ENCODE measurements at regions not wholly inside any gene's neighbourhood (a gene's known extent, or its start where the extent isn't known, plus 50 kb on each side); places are given as distances from the start of the nearest gene placed in this dataset.

DNA sequence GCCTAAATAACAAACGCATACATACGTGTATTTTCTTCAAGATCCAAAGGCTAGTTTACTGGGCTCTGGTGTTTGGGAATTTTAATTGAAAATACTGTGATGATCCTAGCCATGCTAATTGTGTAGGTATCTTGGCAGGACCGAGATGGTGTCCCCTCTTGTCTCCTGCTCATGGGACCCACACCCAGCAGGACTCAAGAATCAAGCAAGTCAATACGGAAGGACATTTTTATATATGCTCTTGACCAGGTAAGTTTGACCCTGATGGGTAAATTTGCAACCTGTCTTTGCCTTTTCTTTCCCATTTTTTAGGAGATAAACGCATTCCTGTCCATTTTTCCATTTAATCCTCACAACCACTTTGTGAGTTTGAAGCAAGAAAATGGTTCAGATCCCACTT lies 111.8 kb upstream of the MYCN start:
- no peak for DNase-seq

DNA sequence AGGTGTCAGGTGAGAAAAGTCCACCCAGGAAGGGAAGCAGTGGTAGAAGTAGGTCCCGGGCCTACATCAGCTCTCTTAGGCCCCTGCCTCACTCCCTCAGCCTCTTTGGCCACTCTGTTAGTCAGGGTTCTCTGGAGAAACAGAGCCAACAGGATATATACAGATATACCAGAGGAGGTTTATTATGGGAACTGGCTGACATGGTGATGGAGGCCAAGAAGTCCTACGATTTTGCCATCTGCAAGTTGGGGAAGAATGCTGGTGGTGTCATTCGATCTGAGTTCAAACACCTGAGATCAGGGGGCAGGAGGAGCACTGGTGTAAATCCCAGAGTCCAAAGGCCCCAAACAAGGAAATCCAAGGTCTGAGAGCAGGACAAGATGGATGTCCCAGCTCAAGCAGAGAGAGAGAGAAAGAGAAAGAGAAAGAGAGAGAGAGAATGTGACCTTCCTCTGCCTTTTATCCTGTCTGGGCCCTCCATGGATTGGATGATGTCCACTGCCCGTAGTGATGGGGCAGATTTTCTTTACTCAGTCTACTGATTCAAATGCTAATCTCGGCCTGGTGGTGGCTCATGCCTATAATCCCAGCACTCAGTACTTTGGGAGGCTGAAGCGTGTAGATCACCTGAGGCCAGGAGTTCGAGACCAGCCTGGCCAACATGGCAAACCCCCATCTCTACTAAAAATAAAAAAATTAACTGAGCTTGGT lies 111.1 kb upstream of the MYCN start:
- DNase-seq: no peak

DNA sequence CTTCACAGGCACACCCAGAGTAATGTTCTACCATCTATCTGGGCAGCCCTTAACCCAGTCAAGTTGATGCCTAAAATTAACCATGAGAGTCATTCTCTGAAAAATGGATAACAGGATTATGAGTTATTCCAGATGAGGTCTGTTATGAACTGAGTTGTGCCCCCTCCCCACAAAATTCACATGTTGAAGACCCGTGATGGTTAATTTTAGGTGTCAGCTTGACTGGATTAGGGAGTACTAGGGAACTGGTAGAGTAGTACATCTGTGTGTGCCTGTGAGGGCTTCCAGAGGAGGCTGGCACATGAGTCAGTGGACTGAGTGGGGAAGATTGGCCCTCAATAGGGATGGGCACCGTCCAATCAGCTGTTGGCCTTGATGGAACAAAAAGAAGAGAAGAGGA lies 110.4 kb upstream of the MYCN start:
- DNase-seq: no peak

DNA sequence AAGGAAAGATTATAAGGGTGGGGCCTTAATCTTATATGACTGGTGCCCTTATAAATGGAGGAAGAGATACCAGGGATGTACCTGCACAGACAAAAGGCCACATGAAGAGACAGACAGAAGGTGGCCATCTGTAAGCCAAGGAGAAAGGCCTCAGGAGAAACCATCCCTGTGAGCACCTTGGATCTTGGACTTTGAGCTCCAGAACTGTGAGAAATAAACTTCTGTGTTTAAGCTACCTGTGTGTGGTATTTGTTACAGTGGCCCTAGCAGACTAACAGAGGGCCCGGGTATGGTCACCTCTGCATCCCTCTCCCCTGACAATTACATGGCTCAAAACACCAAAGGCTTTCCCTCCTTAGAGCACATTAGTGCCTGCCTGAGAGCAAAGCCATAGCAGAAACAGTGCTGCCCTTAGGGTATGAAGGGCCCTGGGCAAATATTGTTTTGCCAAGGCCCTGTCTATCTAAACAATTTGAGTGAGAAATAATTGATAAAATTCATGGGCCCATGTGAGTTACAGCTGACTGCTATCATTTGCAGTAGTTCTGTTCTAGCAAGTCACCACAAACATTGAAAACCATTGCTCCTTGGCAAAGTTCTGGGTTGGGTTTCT lies 109.3 kb upstream of the MYCN start:
- no peak for DNase-seq

DNA sequence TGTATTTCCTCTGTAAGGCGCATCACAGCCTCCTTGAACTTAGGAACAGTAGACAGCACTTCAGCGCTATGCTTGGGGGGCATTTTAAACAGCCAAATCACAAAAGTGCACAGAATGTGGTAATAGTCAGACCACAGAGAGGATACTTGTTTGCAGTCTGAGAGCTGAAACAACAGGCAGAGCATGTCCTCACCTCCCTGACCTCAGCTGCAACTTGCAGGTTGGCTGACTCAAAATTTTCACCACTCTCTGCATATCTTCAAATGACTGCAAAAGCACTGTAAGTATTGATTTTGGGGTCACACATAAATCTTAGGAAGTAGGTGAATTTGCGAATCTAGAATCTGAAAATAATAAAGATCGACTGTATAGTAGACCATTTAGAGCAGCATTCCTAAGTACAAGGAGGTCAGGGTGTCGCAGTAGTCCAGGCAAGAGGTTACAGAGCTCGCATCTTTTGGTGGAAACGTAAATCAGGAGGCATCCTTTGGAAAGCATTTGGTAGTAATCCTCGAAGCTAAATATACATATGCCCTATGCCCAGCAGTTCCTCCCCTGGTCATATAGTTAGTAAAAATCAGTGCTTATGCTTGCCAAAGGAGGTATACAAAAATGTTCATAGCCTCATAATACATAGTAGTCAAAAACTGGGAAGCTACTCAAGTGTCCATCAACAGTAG lies 108.2 kb upstream of the MYCN start:
- no peak for DNase-seq

DNA sequence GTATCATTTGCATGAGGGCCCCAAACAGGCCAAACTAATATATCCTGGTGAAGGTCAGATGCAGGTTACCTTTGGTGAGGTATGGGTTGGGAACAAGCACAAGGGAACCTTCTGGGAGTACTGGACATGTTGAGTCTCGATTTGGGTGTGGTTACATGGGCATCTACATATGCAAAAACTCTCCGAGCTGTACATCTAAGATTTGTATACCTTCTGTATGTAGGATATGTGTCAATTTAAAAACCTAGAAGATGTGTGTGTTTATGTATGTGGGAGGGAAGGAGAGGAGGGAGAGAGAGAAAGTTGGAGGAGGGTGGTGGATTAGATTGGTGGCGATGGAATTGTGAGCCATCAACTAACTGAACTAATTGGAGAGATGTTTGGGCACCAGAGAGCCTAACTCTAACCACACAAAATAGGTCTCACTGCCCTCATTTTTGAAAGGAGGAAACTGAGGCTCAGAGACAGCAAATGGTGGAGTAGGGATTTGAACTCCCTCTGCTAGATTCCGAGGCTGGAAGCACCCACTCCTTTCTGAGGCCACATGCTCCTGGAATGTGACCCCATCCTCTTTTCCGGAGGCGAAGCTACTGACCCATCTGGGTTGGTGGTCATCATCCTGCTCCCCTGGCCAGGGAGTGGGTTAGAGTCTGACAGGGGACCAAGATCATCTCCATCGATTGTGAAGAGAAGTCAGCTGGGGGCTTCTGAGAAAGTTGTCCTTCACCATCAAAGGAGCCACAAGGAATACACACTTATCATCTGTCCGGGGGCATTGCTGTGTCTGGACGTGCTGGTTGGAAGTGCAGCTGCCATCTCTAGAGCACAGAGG lies 107.3 kb upstream of the MYCN start:
- DNase-seq: no peak

DNA sequence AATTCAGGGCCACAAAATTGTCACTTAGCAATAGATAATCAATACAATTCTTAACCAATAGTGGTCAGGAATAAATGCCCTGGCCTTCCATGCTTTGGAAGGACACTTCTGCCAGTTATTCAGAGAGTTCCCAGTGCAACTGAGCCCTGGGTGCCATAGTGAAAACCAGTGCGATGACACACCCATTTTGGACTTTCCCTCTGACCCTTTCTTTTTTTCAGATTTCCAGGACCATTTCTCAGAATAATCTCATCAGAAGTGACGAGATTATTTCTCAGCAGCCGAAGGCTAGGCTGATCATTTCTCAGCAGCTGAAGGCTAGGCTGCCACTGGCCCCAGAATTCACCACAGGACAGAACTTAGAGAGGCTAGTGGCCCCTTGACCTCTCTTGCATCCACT lies 106.6 kb upstream of the MYCN start:
- DNase-seq: no peak

DNA sequence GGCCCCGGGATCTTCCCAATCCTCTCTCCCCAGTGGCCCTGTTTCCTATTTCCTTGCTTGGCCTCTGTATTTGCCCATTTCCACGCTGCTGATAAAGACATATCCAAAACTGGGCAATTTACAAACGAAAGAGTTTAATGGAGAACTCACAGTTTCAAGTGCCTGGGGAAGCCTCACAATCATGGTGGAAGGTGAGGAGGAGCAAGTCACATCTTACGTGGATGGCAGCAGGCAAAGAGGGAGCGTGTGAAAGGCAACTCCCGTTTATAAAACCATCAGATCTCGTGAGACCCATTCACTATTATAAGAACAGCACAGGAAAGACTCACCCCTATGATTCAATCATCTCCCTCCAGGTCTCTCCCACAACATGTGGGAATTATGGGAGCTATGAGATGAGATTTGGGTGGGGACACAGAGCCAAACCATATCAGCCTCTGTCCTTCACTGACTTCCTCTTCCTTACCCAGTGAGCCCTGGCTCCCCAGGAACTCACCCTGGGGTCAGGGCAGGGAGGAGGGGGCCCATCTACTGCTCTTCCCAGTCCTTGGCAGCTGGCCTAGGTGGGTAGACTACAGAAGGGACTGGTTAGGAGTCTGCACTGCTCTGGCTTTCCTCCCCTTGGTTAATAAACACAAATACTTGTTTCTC lies 105.8 kb upstream of the MYCN start:
- no peak for DNase-seq

DNA sequence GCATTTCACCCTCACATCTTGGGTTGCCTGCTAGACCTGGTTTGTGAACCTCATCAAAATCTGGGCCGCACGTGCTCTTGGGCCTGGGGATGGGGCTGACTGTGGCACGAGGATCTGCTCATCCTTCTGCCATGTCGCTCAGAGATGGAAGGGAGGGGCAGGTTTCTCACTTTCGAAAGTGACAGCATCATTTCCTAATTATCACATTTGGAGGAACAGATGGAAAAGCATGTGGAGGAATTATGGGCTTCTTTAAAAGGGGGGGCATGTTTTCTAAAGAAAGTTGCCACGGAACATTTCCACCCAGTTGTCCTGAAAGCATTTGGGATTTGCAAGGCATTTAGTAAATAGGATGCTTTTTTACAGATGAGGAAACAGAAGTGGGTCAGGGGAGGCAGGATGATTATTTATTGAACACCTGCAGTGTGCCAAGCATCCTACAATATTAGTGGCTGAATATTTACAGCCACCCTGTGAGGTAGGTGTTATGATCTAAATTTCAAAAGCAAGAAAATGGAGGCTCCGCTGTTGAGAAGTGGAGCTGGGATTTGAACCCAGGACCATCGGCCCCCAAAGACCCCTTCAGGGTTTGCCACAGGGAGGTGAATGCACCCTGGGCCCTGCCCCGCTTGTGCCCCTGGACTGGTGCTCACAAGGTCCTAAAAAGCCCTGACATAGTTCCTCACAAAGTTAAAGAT lies 104.2 kb upstream of the MYCN start:
- DNase-seq: no peak

DNA sequence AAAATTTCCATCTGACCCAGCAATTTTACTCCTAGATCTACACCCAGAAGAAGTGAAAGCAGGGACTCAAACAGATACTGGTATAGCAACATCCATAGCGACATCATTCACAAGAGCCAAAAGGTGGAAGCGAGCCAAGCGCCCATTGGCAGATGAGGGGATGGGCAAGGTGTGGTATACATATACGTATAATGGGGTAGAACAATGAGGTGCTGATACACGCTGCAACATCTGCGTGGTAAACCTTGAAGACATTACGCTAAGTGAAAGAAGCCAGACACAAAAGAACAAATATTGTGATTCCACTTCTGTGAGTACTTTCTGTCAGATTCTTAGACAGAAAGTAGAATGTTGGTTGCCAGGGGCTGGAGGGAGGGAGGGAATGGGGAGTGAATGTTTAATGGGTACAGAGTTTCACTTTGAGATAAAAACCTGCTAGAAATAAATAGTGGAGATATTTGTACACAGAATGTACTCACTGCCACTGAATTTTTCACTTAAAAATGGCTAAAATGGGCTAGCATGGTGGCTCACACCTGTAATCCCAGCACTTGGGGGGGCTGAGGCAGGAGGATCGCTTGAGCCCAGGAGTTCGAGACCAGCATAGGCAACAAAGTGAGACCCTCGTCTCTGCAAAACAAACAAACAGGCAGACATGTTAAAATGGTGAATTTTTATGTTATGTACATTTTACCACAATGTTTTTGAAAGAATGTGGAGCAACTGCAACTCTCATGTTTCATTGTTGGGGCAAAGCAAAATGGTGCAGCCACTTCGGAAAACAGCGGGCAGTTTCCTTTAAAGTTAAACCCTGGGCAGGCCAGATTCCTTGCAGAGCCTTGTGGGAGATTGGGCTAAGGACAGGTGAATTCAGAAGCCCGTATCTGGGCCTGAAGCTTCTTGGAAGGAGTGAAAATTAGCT lies 103.4 kb upstream of the MYCN start:
- no peak for DNase-seq

DNA sequence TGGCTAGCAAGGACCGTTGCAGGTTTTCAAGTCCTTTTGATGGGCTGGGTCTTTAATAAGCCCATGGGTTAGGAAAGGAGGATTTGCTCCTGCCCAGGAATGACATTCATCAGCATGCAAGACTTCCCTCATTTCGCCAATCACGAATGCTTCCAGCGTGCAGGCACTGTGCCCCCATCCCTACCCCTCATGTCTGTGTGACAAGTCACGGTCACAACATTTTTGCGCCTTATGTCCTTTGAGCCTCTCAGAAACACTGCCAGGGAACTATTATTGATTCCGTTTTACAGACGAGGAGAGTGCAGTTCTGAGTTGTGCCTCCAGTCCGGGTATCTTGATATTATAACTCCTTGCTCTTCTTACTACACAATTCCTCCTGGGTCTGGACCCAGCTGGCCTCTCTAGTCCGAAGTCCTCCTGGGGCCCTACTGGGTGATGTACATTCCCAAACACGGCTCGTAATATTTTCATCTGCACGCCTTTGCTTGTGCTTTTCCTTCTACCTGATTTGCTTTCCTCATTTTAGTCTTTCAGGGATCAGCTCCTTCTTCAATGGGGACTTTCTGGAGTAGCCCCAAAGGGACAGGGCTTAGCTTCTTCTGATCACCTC lies 101.8 kb upstream of the MYCN start:
- no peak for DNase-seq

DNA sequence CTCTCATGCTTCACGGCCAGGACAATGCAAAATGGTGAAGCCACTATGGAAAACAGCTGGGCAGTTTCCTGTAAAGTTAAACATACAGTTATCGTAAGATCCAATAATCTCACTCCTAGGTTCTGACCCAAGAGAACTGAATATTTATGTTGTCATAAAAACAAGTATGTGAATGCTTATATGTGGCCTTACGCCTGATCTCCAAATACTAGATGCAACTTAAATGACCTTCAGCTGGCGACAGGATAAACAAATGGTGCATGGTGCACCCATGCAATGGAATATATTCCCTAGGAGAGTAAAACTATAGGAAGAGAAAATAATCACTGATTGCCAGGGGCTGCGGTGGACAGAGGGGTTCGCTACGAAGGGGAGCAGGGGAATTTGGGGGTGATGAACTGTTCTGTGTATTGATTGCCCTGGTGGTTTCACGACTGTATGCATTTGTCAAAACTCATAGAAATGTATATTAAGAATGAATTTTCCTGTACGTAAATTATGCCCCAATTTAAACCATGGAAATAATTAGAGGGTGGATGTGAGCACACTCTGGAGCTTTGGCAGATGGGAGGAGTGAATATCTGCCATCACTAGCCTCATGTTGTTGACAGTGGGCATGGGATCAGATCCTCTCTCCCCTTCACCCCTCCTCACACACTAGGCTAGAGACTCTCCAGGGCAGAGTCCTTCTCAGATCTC lies 100.8 kb upstream of the MYCN start:
- DNase-seq: no peak

DNA sequence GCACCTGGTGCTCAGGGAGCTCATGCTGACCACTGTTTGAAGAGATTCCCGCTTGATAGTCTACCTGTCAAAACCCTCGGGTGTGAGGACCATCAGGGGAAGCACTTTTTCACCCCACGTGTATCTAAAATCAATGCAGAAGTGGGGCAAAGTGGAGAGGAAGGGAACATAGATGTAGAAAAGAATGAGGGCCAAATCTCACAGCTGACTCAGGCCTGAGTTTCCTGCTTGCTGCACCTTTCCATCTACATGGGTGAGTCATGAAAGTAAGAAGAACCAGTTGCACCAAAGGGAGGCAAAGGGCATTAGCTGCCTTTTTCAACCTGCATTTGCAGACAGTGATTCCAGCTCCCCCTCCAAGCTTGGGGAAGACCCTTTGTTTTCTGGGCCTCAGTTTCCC lies 100.2 kb upstream of the MYCN start:
- no peak for DNase-seq

DNA sequence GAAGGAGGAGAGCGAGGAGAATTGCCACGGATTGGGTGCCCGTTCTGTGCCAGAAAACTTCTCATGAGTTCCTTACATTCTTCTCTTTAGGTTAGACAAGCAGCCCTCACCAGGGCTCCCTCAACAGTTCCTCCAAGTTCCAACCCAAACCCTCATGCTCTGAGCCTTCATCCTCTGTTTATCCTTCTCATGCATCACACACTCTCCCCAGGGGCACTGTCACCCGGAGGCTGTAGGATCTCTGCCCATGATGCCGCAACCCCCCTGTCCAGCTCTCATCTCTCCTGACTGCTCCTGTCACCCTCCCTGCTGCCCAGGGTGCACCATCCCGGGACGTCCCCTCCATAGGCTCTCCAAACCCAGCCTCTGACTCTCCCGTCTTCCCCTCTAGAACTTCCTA lies 99.4 kb upstream of the MYCN start:
- no peak for DNase-seq

DNA sequence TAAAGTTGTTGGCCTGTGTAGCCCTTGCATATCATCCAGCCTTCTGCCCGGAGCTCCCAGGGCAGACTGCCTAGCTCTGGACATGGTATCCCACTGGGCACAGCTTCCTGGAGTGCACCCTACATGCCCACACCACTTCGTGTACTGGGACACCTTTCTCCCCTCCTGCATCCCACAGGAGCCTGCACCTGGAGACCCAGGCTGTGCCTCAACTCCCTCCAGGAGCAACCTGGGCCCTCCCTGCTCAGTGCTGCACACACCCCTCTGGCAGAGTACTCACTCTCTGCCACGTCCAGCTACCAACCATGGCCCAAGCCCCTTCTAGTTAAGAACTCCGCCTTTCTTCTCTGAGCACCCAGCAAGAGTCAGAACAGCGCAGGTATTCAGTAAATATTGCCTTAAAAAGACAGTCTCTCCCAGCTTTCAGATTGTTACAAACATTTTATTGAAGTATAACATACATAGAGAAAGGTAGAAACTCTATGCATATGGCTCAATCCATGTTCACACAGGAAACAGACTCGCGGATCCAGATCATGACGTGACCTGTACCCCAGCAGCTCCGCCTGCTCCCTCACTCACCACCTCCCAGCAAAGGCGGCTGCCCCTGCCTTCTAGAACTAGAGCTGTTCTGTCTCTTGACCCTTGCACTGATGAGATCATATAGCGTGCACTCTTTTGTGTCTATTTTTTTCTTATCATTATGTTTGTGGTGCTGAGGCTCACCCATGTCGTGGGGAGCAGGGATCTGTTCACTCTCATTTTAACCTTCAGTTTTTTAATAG lies 98.4 kb upstream of the MYCN start:
- no peak for DNase-seq

DNA sequence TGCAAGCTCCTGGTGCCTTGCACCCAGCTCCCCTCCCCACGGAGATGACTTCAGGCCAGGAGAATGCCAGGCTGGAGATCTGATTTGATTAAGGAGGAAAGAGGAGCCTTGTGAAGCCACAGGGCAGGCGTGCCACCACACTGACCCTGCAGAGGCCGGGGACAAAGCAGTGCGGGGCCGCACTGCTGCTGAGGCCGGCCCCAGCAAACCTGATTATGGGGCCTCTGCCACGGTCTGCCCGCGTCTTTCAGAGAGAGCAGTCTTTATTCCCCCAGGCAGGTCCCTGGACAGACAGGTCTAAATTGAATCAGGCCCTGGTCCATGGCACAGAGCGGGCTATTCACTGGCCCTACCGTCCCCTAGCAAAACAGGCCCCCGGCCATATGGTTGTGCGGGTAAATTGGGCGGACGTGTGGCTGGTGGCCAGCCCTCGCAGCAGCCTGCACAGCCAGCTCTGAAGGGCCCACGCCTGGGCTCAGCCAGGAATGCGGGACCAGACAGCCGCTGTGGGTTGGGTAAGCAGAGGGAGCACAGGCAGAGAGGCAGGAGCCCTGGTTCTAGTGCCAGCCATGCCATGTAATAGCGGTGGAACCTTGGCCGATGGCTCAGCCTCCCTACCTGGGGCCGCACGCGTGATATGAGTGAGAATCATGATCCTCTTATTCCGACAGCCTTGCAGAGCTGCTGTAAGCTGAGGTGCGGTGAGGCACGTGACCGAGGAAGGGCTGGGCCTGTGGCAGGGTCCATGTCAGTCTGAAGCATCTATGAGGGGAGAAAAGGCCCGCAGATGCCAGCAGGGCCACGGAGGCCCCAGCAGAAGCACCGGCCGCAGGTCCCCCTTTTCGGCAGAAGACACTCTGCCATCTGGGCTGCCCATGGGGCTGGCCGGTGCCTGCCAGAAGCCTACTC lies 97.3 kb upstream of the MYCN start:
- DNase-seq: no peak

DNA sequence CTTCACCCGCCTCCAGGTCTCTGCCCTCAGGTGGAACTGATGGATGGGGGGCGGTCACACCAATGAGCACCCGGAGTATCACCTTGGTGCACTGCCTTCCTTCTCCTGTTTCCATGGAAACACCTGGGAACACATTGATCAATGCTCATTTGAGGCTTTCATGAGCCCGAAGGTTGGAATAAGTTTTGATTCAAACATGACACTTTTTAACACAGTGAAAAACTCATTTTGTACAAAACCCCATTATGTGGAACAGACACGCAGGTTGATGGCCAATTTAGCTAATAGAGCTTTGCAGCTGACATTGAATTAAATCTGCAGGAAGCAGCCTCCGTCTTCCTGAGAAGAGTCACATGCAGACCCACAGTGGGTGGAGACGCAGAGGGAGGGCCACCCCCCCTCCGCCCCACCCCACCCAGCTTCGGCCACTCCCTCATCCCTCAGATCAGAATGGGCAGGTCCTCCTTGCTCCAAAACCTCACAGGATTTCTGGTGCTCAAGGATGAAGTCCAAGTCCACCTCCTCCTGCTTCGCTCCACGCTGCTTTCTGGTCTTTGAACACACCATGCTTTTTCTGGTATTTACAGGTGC lies 96.0 kb upstream of the MYCN start:
- peak; percentile 68 for DNase-seq

DNA sequence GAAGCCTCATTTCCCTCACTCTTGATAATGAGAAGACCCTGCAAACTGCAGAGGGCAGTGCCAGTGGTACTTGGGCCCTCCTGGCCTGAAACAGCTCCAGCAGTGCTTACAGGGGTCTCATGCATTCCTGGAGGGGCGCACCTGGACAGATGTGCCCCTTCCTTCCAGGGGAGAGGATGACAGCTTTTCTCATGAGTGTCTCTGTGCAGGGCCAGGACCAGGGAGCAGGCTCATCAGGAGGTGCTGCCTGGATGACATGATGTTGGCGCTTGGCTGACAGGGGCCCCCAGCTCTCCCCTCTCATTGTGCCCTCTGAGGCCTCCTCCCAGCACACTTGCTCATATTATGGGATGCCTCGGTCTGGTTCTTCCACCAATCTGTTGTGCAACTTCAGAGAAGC lies 95.1 kb upstream of the MYCN start:
- no peak for DNase-seq

Measured in hematopoietic multipotent progenitor cell treated with erythropoietin and hydrocortisone succinate and interleukin-3 and kit ligand, for 4 days (in vitro differentiated cells).